ENCODE measurements at regions not wholly inside any gene's neighbourhood (a gene's known extent, or its start where the extent isn't known, plus 50 kb on each side); places are given as distances from the start of the nearest gene placed in this dataset.

DNA sequence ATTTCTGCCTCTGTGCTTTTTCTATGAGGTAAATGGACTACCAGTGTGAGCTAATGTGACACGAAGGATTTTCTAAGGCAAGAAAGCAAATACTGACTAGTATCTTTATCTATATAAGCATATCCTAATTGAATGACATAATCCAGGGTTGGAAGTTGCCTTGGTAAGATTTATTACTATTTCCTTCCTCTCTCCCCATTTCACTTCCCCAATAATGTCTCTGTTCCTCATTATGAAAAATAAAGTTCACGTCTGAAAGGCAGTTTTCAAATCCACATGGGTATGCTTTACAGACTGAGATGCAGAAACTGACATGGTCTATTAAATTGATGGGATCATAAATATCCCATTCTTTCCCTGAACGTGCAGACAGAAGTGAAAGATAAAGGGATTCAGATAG, 86.0 kb downstream of the DTWD1 start:
- no peak overlapping the region for H3K9ac ChIP-seq (ENCODE audit: low read depth in 2 of 2, low read length in 2 of 2)
- intact Hi-C loops (cut with DNase I) = no loop called here
- H3K27me3 ChIP-seq = no peaks in the 10 kb centered on the region
- H3K36me3 ChIP-seq = no peaks in the 10 kb centered on the region
- H3K9me3 ChIP-seq = no peaks in the 10 kb centered on the region
- no peaks in the 10 kb centered on the region for H3K4me1 ChIP-seq
- H3K4me3 ChIP-seq = no peak overlapping the region
- TF ChIP-seq, protein P1, sequence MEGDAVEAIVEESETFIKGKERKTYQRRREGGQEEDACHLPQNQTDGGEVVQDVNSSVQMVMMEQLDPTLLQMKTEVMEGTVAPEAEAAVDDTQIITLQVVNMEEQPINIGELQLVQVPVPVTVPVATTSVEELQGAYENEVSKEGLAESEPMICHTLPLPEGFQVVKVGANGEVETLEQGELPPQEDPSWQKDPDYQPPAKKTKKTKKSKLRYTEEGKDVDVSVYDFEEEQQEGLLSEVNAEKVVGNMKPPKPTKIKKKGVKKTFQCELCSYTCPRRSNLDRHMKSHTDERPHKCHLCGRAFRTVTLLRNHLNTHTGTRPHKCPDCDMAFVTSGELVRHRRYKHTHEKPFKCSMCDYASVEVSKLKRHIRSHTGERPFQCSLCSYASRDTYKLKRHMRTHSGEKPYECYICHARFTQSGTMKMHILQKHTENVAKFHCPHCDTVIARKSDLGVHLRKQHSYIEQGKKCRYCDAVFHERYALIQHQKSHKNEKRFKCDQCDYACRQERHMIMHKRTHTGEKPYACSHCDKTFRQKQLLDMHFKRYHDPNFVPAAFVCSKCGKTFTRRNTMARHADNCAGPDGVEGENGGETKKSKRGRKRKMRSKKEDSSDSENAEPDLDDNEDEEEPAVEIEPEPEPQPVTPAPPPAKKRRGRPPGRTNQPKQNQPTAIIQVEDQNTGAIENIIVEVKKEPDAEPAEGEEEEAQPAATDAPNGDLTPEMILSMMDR (IDR thresholded peaks at IDR 0.05) = no peak
- no peak for DNase-seq
- H3K27ac ChIP-seq = no peak overlapping the region

DNA sequence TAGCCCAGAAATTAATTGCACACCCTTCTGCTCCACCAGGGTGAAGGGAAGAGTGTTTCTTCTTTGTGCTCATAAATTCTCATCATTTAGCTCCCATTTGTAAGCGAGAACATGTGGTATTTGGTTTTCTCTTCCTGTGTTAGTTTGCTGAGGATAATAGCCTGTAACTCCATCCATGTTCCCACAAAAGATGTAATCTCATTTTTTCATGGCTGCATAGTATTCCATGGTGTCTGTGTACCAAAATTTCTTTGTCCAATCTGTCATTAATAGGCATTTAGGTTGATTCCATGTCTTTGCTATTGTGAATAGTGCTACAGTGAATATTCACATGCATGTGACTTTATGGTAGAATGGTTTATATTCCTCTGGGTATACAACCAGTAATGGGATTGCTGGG, 86.8 kb downstream of the DTWD1 start:
- DNase-seq = no peak
- Histone ChIP-seq H3K27ac (no peak overlapping the region), H3K4me3 (no peak overlapping the region), H3K9ac (ENCODE audit: low read depth in 2 of 2, low read length in 2 of 2) (no peak overlapping the region), H3K9me3 (no peaks in the 10 kb centered on the region), H3K4me1 (no peaks in the 10 kb centered on the region), H3K27me3 (no peaks in the 10 kb centered on the region), H3K36me3 (no peaks in the 10 kb centered on the region)
- intact Hi-C loops (cut with DNase I) = no loop called here
- TF ChIP-seq, protein P1 (IDR thresholded peaks at IDR 0.05) = no peak

GRCh38 chr15:49709646-49710214, 88.9 kb downstream of the DTWD1 start:
- H3K27ac ChIP-seq = no peak overlapping the region
- intact Hi-C loops (cut with DNase I) = loop anchor here (10.0 kb wide), 1 partner anchor 65 kb away; no protein-coding TSS in a partner anchor
- no peak overlapping the region for H3K4me3 ChIP-seq
- TF ChIP-seq, protein P1 (IDR thresholded peaks at IDR 0.05) = no peak
- no peaks in the 10 kb centered on the region for H3K4me1 ChIP-seq
- no peak overlapping the region for H3K9ac ChIP-seq (ENCODE audit: low read depth in 2 of 2, low read length in 2 of 2)
- H3K9me3 ChIP-seq = no peaks in the 10 kb centered on the region
- no peaks in the 10 kb centered on the region for H3K36me3 ChIP-seq
- no peaks in the 10 kb centered on the region for H3K27me3 ChIP-seq
- no peak for DNase-seq

GRCh38 chr15:49712162-49712561, 91.3 kb downstream of the DTWD1 start:
- H3K27me3 ChIP-seq = no peaks in the 10 kb centered on the region
- DNase-seq = no peak
- intact Hi-C loops (cut with DNase I) = loop anchor here (10.0 kb wide), 1 partner anchor 63 kb away; no protein-coding TSS in a partner anchor

DNA sequence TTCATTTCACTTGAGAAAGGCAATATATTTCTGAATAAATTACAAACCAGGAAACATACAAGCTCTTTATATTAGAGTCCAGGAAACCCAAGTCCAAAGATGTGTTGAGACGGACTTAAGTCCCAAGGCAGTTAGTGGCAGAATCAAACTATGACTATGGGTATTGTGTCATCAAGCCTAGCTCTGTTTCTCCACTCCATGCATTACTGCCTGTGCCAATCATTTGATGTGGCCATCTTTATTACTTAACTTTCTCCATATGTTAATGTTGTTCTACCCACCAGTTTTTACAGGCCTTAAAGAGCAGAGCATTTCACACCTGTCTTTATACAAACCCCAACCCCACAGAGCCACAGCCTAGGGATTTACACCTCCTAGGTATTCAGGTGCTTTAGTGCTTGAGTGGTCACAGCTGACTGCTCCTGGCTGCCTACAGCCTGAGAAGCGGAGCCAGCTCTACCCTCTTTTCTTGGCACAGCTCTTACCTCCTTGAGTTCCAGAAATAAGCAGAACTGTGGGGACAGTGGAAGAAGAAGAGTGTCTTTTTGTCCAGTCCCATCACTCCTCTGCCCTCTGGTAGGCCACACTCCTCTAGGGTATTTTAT, 92.1 kb downstream of the DTWD1 start:
- Histone ChIP-seq H3K4me1 (no peaks in the 10 kb centered on the region), H3K4me3 (no peak overlapping the region), H3K27ac (no peak overlapping the region), H3K27me3 (no peaks in the 10 kb centered on the region), H3K36me3 (no peaks in the 10 kb centered on the region), H3K9ac (ENCODE audit: low read depth in 2 of 2, low read length in 2 of 2) (no peak overlapping the region), H3K9me3 (no peaks in the 10 kb centered on the region)
- no peak for DNase-seq
- intact Hi-C loops (cut with DNase I) = loop anchor here (10.0 kb wide), 1 partner anchor 62 kb away; no protein-coding TSS in a partner anchor
- TF ChIP-seq, protein P1 (IDR thresholded peaks at IDR 0.05) = no peak

More at GRCh38 chr15:49712162-49712561, 91.3 kb downstream of the DTWD1 start:
- TF ChIP-seq, protein P1 (IDR thresholded peaks at IDR 0.05) = no peak
- no peak overlapping the region for H3K4me3 ChIP-seq
- H3K9me3 ChIP-seq = no peaks in the 10 kb centered on the region
- H3K27ac ChIP-seq = no peak overlapping the region
- no peak overlapping the region for H3K9ac ChIP-seq (ENCODE audit: low read depth in 2 of 2, low read length in 2 of 2)
- H3K4me1 ChIP-seq = no peaks in the 10 kb centered on the region
- H3K36me3 ChIP-seq = no peaks in the 10 kb centered on the region
